ENCODE measurements at regions not wholly inside any gene's neighbourhood (a gene's known extent, or its start where the extent isn't known, plus 50 kb on each side); places are given as distances from the start of the nearest gene placed in this dataset.
"Not testable (repeated sequence)": the region's sequence is repeated elsewhere in the genome, so short reads cannot be mapped to it uniquely, and the experiment has no call there.

DNA sequence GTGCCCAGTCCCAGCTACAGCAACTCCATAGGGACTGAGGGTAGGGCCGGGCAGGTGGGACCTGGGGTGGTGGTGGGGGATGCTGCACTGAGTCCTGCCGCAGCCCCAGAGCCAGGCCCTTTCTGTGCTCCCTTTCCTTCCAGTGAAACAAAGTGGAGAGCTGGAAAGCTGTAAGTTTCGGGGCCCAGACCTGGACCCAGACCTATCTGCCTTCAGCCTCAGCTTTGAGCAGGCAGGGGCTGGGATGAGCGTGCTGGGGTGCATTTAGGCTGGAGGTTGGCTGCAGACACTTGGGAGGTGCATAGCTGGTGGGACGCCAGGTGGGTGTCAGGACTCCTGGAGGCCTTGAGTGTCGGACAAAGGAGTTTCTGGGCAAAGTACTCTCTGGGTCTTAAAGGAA, 92.7 kb upstream of the C1orf174 start:
- no peak overlapping the region for H3K4me3 ChIP-seq (ENCODE audit: low read length)
- no peaks in the 10 kb centered on the region for H3K9me3 ChIP-seq (ENCODE audit: control insufficient read depth, low read length)
- DNase-seq (no peak), ATAC-seq (peak in 1 of 2 donors; percentile 33)
- no peak overlapping the region for H3K27ac ChIP-seq (ENCODE audit: low read length)
- H3K4me1 ChIP-seq (ENCODE audit: control insufficient read depth, insufficient read depth, low read length) = no peaks in the 10 kb centered on the region
- intact Hi-C loops (cut with DNase I) = no loop called here
- no peaks in the 10 kb centered on the region for H3K27me3 ChIP-seq (ENCODE audit: control insufficient read depth, insufficient read depth)
- WGBS = 79% methylated on average over 6 of the region's 6 CpGs

- no peaks in the 10 kb centered on the region for H3K4me1 ChIP-seq (ENCODE audit: control insufficient read depth, insufficient read depth, low read length)
- no peaks in the 10 kb centered on the region for H3K9me3 ChIP-seq (ENCODE audit: control insufficient read depth, low read length)
- H3K27ac ChIP-seq (ENCODE audit: low read length) = no peak overlapping the region
- 72% methylated on average over 25 of the region's 25 CpGs for WGBS
- ATAC-seq (no peak), DNase-seq (no peak)
- H3K4me3 ChIP-seq (ENCODE audit: low read length) = no peak overlapping the region
- intact Hi-C loops (cut with DNase I) = no loop called here
- H3K27me3 ChIP-seq (ENCODE audit: control insufficient read depth, insufficient read depth) = no peaks in the 10 kb centered on the region
Measured at GRCh38 chr1:3993619-3994375, 93.7 kb upstream of the C1orf174 start.

DNA sequence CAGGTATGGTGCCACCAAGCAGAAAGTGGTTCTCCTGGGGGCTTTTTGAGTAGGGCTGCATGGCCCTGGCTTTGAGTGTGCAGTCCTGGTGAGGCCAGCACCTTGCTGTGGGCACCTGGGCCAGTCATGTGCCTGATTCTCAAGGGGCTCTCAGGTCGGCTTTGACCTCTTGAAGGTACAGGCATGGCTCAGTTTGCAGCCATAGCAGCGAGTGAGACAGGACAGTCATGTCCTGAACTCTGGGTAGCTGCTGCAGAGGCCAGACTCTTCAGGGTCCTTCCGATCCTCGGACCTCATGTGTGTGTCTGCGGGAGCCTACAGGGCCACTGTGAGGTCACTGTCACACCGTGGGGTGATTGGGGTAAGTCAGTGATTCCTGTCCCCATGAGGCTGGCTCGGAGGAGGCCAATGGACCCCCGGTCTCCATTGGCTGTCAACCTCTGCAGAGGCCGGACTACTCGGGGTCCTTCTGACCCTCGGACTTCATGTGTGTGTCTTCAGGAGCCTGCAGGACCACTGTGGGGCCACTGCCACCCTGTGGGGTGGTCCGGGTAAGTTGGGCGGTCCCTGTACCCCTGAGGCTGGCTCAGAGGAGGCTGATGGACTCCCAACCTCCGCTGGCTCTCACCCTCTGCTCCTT, 95.2 kb upstream of the C1orf174 start:
- no peaks in the 10 kb centered on the region for H3K9me3 ChIP-seq (ENCODE audit: control insufficient read depth, low read length)
- H3K27ac ChIP-seq (ENCODE audit: low read length) = no peak overlapping the region
- intact Hi-C loops (cut with DNase I) = no loop called here
- H3K27me3 ChIP-seq (ENCODE audit: control insufficient read depth, insufficient read depth) = no peaks in the 10 kb centered on the region
- no peak for ATAC-seq
- H3K4me1 ChIP-seq (ENCODE audit: control insufficient read depth, insufficient read depth, low read length) = no peaks in the 10 kb centered on the region
- WGBS = 81% methylated on average over 14 of the region's 14 CpGs
- H3K4me3 ChIP-seq (ENCODE audit: low read length) = no peak overlapping the region
- no peak for DNase-seq

DNA sequence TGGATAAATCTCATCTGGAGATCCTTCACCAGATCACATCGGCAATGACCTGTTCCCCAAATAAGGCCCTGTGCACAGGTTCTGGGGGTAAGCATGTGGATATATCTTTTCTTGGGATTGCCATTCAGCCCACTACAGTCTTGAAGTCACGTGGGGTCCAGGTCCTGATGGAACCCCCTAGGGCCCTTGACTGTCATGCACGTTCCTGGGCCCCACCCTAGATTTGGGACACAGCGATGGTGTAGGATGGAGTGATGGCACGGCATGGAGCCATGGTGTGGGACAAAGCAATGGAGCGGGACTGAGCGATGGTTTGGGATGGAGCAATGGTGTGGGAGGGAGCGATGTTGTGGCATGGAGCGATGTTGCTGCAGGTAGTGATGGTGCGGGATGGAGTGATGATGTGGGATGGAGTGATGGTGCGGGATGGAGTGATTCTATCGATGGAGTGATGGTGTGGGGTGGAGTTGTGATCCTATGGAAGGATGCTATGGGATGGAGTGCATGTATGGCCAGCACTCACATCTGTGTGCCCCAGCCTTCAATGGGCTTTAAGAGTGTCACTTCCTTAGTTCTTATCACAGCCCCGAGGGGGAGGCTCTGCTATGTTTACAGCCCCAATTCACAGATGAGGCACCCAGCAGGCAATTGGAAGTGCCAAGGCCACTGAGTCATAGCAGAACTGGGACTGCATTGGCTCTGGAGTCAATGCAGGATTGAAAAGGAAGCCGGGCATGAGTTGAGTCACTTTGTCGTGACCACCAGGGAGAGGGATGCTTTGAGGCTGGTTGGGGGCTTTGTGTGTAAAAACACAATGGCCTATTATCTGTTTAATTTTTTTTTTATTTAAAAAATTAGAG, 97.0 kb upstream of the C1orf174 start:
- DNase-seq (no peak), ATAC-seq (no peak)
- H3K9me3 ChIP-seq (ENCODE audit: control insufficient read depth, low read length) = no peaks in the 10 kb centered on the region
- no peaks in the 10 kb centered on the region for H3K27me3 ChIP-seq (ENCODE audit: control insufficient read depth, insufficient read depth)
- no peaks in the 10 kb centered on the region for H3K4me1 ChIP-seq (ENCODE audit: control insufficient read depth, insufficient read depth, low read length)
- H3K27ac ChIP-seq (ENCODE audit: low read length) = no peak overlapping the region
- WGBS = 86% methylated on average over 15 of the region's 15 CpGs
- intact Hi-C loops (cut with DNase I) = no loop called here
- no peak overlapping the region for H3K4me3 ChIP-seq (ENCODE audit: low read length)

- intact Hi-C loops (cut with DNase I) = no loop called here
- H3K4me3 ChIP-seq (ENCODE audit: low read length) = no peak overlapping the region
- no peaks in the 10 kb centered on the region for H3K27me3 ChIP-seq (ENCODE audit: control insufficient read depth, insufficient read depth)
- no peak overlapping the region for H3K27ac ChIP-seq (ENCODE audit: low read length)
- 71% methylated on average over 10 of the region's 10 CpGs for WGBS
- no peak for ATAC-seq
- DNase-seq = no peak
- H3K4me1 ChIP-seq (ENCODE audit: control insufficient read depth, insufficient read depth, low read length) = no peaks in the 10 kb centered on the region
- no peaks in the 10 kb centered on the region for H3K9me3 ChIP-seq (ENCODE audit: control insufficient read depth, low read length)
Measured at GRCh38 chr1:3998086-3998485, 98.0 kb upstream of the C1orf174 start.

GRCh38 chr1:3999514-3999913, 99.4 kb upstream of the C1orf174 start:
- H3K4me3 ChIP-seq (ENCODE audit: low read length); intact Hi-C loops (cut with DNase I); H3K9me3 ChIP-seq (ENCODE audit: control insufficient read depth, low read length); H3K4me1 ChIP-seq (ENCODE audit: control insufficient read depth, insufficient read depth, low read length); H3K27ac ChIP-seq (ENCODE audit: low read length); ATAC-seq; DNase-seq; H3K27me3 ChIP-seq (ENCODE audit: control insufficient read depth, insufficient read depth): not testable (repeated sequence)
- 43% methylated on average over 16 of the region's 19 CpGs for WGBS

DNA sequence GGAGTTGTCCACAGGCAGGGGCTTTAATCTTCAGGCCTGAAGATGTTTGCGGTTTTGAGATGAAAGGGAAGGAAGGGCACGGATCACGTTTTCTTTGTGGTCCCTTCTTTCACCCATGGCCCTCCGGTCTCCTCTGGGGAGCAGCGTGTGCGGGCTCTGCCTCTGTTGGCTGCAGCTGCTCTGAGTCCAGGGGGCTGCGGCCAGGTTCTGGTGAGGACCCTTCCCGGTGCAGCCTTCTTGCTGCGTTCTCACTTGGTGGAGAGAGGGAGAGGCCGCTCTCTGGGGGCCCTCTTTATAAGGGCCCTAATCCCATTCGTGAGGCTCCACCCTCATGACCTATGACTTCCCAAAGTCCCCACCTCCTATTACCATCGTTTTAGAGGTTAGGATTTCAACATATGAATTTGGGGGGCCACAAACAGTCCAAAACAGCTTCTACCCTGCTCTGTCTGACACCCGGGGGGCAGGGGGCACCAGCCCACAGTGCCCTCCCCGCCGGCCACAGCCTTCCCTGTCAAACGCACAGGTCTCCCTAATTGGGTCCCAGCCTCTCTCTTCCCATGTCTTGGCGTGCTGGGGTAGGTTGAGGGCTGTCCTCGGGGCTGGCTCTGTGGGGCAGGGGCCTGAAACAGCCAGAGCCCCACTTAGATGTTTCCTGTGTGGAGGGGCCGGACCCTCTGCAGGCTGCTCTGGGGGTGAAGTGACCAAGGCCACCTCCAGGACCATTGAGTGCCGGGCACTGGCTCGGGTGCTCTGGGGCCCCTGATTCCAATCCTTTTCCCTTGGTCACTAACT, 100.1 kb upstream of the C1orf174 start:
- ATAC-seq (no peak), DNase-seq (no peak)
- intact Hi-C loops (cut with DNase I) = no loop called here
- WGBS = 74% methylated on average over 21 of the region's 21 CpGs
- Histone ChIP-seq H3K9me3 (ENCODE audit: control insufficient read depth, low read length) (no peaks in the 10 kb centered on the region), H3K27ac (ENCODE audit: low read length) (no peak overlapping the region), H3K4me3 (ENCODE audit: low read length) (no peak overlapping the region), H3K27me3 (ENCODE audit: control insufficient read depth, insufficient read depth) (no peaks in the 10 kb centered on the region), H3K4me1 (ENCODE audit: control insufficient read depth, insufficient read depth, low read length) (no peaks in the 10 kb centered on the region)

- H3K4me3 ChIP-seq (ENCODE audit: low read length) = no peak overlapping the region
- no peak overlapping the region for H3K27ac ChIP-seq (ENCODE audit: low read length)
- DNase-seq = no peak
- H3K4me1 ChIP-seq (ENCODE audit: control insufficient read depth, insufficient read depth, low read length) = no peaks in the 10 kb centered on the region
- no peaks in the 10 kb centered on the region for H3K9me3 ChIP-seq (ENCODE audit: control insufficient read depth, low read length)
- intact Hi-C loops (cut with DNase I) = no loop called here
- ATAC-seq = no peak
- 63% methylated on average over 17 of the region's 17 CpGs for WGBS
- no peaks in the 10 kb centered on the region for H3K27me3 ChIP-seq (ENCODE audit: control insufficient read depth, insufficient read depth)
Measured at GRCh38 chr1:4000811-4001251, 100.8 kb upstream of the C1orf174 start.

GRCh38 chr1:4001461-4001860, 101.4 kb upstream of the C1orf174 start:
- intact Hi-C loops (cut with DNase I) = no loop called here
- DNase-seq (no peak), ATAC-seq (no peak)
- Histone ChIP-seq H3K9me3 (ENCODE audit: control insufficient read depth, low read length) (no peaks in the 10 kb centered on the region), H3K4me1 (ENCODE audit: control insufficient read depth, insufficient read depth, low read length) (no peaks in the 10 kb centered on the region), H3K4me3 (ENCODE audit: low read length) (no peak overlapping the region), H3K27ac (ENCODE audit: low read length) (no peak overlapping the region), H3K27me3 (ENCODE audit: control insufficient read depth, insufficient read depth) (no peaks in the 10 kb centered on the region)
- 87% methylated on average over 10 of the region's 10 CpGs for WGBS

DNA sequence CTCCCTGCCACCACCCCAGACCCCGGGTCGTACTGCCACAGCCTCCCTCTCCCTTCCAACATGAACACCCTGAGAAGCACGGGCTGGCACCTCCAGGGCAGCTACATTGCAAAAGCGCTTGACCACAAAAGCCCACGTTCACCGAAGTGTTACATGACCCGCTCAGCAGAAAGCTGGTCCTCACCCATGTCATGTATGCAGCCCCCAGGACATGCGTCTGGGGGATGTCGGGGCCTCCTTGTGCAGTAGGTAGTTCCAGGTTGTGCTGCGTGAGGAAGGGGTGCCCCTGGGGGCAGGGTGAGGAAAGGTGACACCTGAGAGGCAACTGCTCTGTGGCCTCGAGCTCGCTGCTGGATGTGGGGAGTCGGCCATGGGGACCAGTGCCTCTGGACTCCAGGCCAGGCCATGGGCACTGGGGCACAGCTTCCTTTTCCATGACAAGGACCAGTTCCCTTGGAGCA, 102.0 kb upstream of the C1orf174 start:
- intact Hi-C loops (cut with DNase I) = no loop called here
- 76% methylated on average over 13 of the region's 13 CpGs for WGBS
- Histone ChIP-seq H3K4me1 (ENCODE audit: control insufficient read depth, insufficient read depth, low read length) (no peaks in the 10 kb centered on the region), H3K27me3 (ENCODE audit: control insufficient read depth, insufficient read depth) (no peaks in the 10 kb centered on the region), H3K4me3 (ENCODE audit: low read length) (no peak overlapping the region), H3K9me3 (ENCODE audit: control insufficient read depth, low read length) (no peaks in the 10 kb centered on the region), H3K27ac (ENCODE audit: low read length) (no peak overlapping the region)
- ATAC-seq (no peak), DNase-seq (no peak)

Measured in right cardiac atrium (tissue), 5 donors.